Ovary (tissue), 7 donors: ENCODE measurements at regions not wholly inside any gene's neighbourhood (a gene's known extent, or its start where the extent isn't known, plus 50 kb on each side); places are given as distances from the start of the nearest gene placed in this dataset.
"Not testable (repeated sequence)": the region's sequence is repeated elsewhere in the genome, so short reads cannot be mapped to it uniquely, and the experiment has no call there.

ENCODE experiments used
- DNase-seq, 5 donors: peaks; one replicate each; pipeline ENCODE4 v3.0.0-alpha.2; 2019 to 2020
- H3K27ac ChIP-seq, 2 donors: fragments of 200-600 bp; one replicate each; pipeline versions ENCODE4 v1.5.1 to v1.8.0; 2019 to 2022
- H3K27me3 ChIP-seq: fragments of 200-600 bp; one replicate; pipeline ENCODE4 v1.8.0; 2022
- H3K36me3 ChIP-seq: fragments of 200-600 bp; sonication (generic); one replicate; pipeline ENCODE4 v1.5.1; 2019
- H3K4me1 ChIP-seq: one replicate; pipeline ENCODE4 v1.8.1; 2013; ENCODE audit warnings: mild to moderate bottlenecking, moderate library complexity; ENCODE audit not compliant: insufficient read depth
- H3K4me3 ChIP-seq: fragments of 200-600 bp; sonication (generic); one replicate; pipeline ENCODE4 v1.5.1; 2017
- H3K9me3 ChIP-seq, 2 donors: fragments of 200-600 bp in 1 of 2; sonication (generic) in 1 of 2; one replicate each; pipeline versions ENCODE4 v1.5.1 to v1.8.1; 2013 to 2019; ENCODE audit warnings: mild to moderate bottlenecking in 1 of 2, moderate library complexity in 1 of 2
- CTCF ChIP-seq, 3 donors: fragments of 450-650 bp in 2 of 3; fragments of 200-600 bp in 1 of 3; IDR thresholded peaks; one replicate each; pipeline versions ENCODE4 v1.5.1 to v1.8.0; 2016 to 2022; ENCODE audit warnings: antibody characterized with exemption in 3 of 3, mild to moderate bottlenecking in 1 of 3
- EP300 ChIP-seq: sonication (generic); formaldehyde crosslinking; IDR thresholded peaks from one replicate; pipeline ENCODE4 v1.6.1; 2017; ENCODE audit warnings: antibody characterized with exemption
- POLR2A ChIP-seq: fragments of 450-650 bp; IDR thresholded peaks from one replicate; pipeline ENCODE4 v1.6.1; 2017; ENCODE audit warnings: antibody characterized with exemption, mild to moderate bottlenecking, moderate library complexity
- WGBS, 3 donors: extraction: QIAGEN DNeasy Blood & Tissue Kit in 1 of 3; methylation state at CpG; one replicate each; pipeline versions ENCODE4 v1.1.5 to v1.1.7; 2013 to 2017; 5-methylcytosine and 5-hydroxymethylcytosine counted together
- intact Hi-C, 4 donors: fragments of 100-400 bp; cut with DNase I; formaldehyde crosslinking; loops; one replicate each; pipeline versions ENCODE4 v1.11.0 to v1.15.1; 2022 to 2023
- donor health status: DM: no; HTN: no; CAD: no; lungs with moderate emphysema.
- donor health status: DM: no; HTN: no; CAD: no.
- donor health status: Bipolar disorder and iron deficiency.
- donor health status: DM: no; HTN: no; CAD: no.
- donor health status: DM: yes; HTN: yes; CAD: no.

- H3K4me3 ChIP-seq, H3K27ac ChIP-seq, H3K4me1 ChIP-seq, H3K27me3 ChIP-seq, intact Hi-C loops, H3K9me3 ChIP-seq, DNase-seq, H3K36me3 ChIP-seq: not testable (repeated sequence)
- WGBS, 3 donors, result 74% methylated on average over 3 of the region's 11 CpGs; no CpG with 5 or more reads in 2 of the 3 donors
Measured at GRCh38 chr15:84360902-84361301, 125.3 kb downstream of the GOLGA6L4 start.

- H3K27me3 ChIP-seq, H3K4me1 ChIP-seq, H3K36me3 ChIP-seq, DNase-seq, intact Hi-C loops, H3K4me3 ChIP-seq, H3K27ac ChIP-seq, H3K9me3 ChIP-seq: not testable (repeated sequence)
Measured at GRCh38 chr15:84384421-84384820, 148.8 kb downstream of the GOLGA6L4 start.

GRCh38 chr15:84387086-84387485 is 151.5 kb downstream of the GOLGA6L4 start:
- Histone ChIP-seq H3K27ac (no peak overlapping the region), H3K4me3 (no peak overlapping the region), H3K4me1 (no peaks in the 10 kb centered on the region), H3K9me3 (no peaks in the 10 kb centered on the region), H3K36me3 (no peaks in the 10 kb centered on the region), H3K27me3 (no peaks in the 10 kb centered on the region)
- TF ChIP-seq POLR2A (no peak), EP300 (no peak), CTCF (IDR thresholded peaks at IDR 0.05) (no peak)
- WGBS, 3 donors, result 59 to 69% (median 63%) methylated on average over 8 of the region's 8 CpGs
- peak in 4 of 5 donors; percentile 5 to 27 (median 11) for DNase-seq
- intact Hi-C loops, result no loop called here

GRCh38 chr15:84388201-84388600 is 152.6 kb downstream of the GOLGA6L4 start:
- 96 to 100% (median 97%) methylated on average over 1 of the region's 1 CpG for WGBS, 3 donors
- H3K27me3 ChIP-seq, H3K9me3 ChIP-seq, H3K4me3 ChIP-seq, H3K27ac ChIP-seq, intact Hi-C loops, DNase-seq, H3K36me3 ChIP-seq, H3K4me1 ChIP-seq: not testable (repeated sequence)

- H3K4me1 ChIP-seq, H3K4me3 ChIP-seq, H3K27ac ChIP-seq, DNase-seq, intact Hi-C loops, H3K36me3 ChIP-seq, H3K9me3 ChIP-seq, H3K27me3 ChIP-seq: not testable (repeated sequence)
- 46 to 77% (median 49%) methylated on average over 1 to 2 of the region's 2 CpGs for WGBS, 3 donors
Measured at GRCh38 chr15:84388638-84389037, 153.1 kb downstream of the GOLGA6L4 start.

GRCh38 chr15:84390324-84390723 is 154.8 kb downstream of the GOLGA6L4 start:
- H3K4me3 ChIP-seq, result not testable (repeated sequence)

GRCh38 chr15:84391191-84391590 is 155.6 kb downstream of the GOLGA6L4 start:
- H3K4me1 ChIP-seq, result no peaks in the 10 kb centered on the region
- intact Hi-C loops, result no loop called here
- H3K27ac ChIP-seq, result no peak overlapping the region
- TF ChIP-seq POLR2A (no peak), EP300 (no peak), CTCF (IDR thresholded peaks at IDR 0.05) (no peak)
- DNase-seq, result peak in 1 of 5 donors; percentile 3
- H3K27me3 ChIP-seq, result no peaks in the 10 kb centered on the region
- H3K4me3 ChIP-seq, result no peak overlapping the region
- 34 to 50% (median 37%) methylated on average over 3 of the region's 3 CpGs for WGBS, 3 donors
- no peaks in the 10 kb centered on the region for H3K9me3 ChIP-seq
- H3K36me3 ChIP-seq, result no peaks in the 10 kb centered on the region

More at GRCh38 chr15:84390324-84390723, 154.8 kb downstream of the GOLGA6L4 start:
- H3K4me1 ChIP-seq, H3K27ac ChIP-seq, H3K36me3 ChIP-seq, H3K9me3 ChIP-seq, intact Hi-C loops, H3K27me3 ChIP-seq: not testable (repeated sequence)
- WGBS, 3 donors, result 46 to 68% (median 56%) methylated on average over 4 of the region's 4 CpGs
- peak in 1 of 5 donors; percentile 1 for DNase-seq

GRCh38 chr15:84392020-84392419 is 156.4 kb downstream of the GOLGA6L4 start:
- DNase-seq, result peak in 3 of 5 donors; percentile 5 to 23 (median 6)
- H3K27ac ChIP-seq, H3K9me3 ChIP-seq, intact Hi-C loops, H3K4me3 ChIP-seq, H3K4me1 ChIP-seq, H3K36me3 ChIP-seq, H3K27me3 ChIP-seq: not testable (repeated sequence)
- WGBS, 3 donors, result 74 to 79% (median 76%) methylated on average over 7 of the region's 7 CpGs

GRCh38 chr15:84393386-84393936 is 157.9 kb downstream of the GOLGA6L4 start:
- H3K27ac ChIP-seq, intact Hi-C loops, H3K4me3 ChIP-seq, H3K4me1 ChIP-seq, H3K27me3 ChIP-seq, H3K9me3 ChIP-seq, H3K36me3 ChIP-seq: not testable (repeated sequence)
- 52 to 72% (median 70%) methylated on average over 8 of the region's 8 CpGs for WGBS, 3 donors
- DNase-seq, result peak in 3 of 5 donors; percentile 9 to 35 (median 11)

- DNase-seq, result peak in 3 of 5 donors; percentile 4 to 7 (median 7)
- intact Hi-C loops, H3K36me3 ChIP-seq, H3K4me3 ChIP-seq, H3K9me3 ChIP-seq, H3K27ac ChIP-seq, H3K4me1 ChIP-seq, H3K27me3 ChIP-seq: not testable (repeated sequence)
- WGBS, 3 donors, result 64 to 81% (median 69%) methylated on average over 4 to 5 of the region's 5 CpGs
Measured at GRCh38 chr15:84393966-84394365, 158.4 kb downstream of the GOLGA6L4 start.
